A673 (cell line): ENCODE measurements at regions not wholly inside any gene's neighbourhood (a gene's known extent, or its start where the extent isn't known, plus 50 kb on each side); places are given as distances from the start of the nearest gene placed in this dataset.

Experiments used
- BruUV-seq: library from RNA; stranded (reverse); fragments of 400-500 nt; replicated peaks from 2 replicates; lab custom pipeline; 2021; lab: Mats Ljungman, UMichigan
- CTCF ChIA-PET: fragments of 300-600 bp; sonication (Branson Sonifier 250); formaldehyde crosslinking; loops from one replicate; lab custom pipeline; 2022; ENCODE audit warnings: antibody characterized with exemption; lab: Charles Lee
- POLR2A ChIA-PET: fragments of 300-600 bp; sonication (Branson Sonifier 250); formaldehyde crosslinking; loops from one replicate; lab custom pipeline; 2022; ENCODE audit warnings: antibody characterized with exemption; ENCODE audit not compliant: low non-redundant PET; lab: Charles Lee
- DNase-seq: peaks from one replicate; pipeline ENCODE4 v3.0.0-alpha.2; 2015; ENCODE audit warnings: low spot score
- H3K27ac ChIP-seq: fragments of 200-600 bp; sonication (generic); 2 replicates; pipeline ENCODE4 v1.5.1; 2016; ENCODE audit warnings: mixed run types, low read depth, mild to moderate bottlenecking, mixed read lengths, antibody characterized with exemption, low read length; ENCODE audit not compliant: poor library complexity, severe bottlenecking
- H3K27me3 ChIP-seq: fragments of 200-600 bp; sonication (generic); replicated peaks from 2 replicates; pipeline ENCODE4 v1.6.1; 2017; ENCODE audit warnings: mixed run types, low read depth, mild to moderate bottlenecking, mixed read lengths, antibody characterized with exemption, low read length; ENCODE audit not compliant: insufficient read depth, poor library complexity
- H3K36me3 ChIP-seq: fragments of 200-600 bp; sonication (generic); 2 replicates; pipeline ENCODE4 v1.6.1; 2016; ENCODE audit warnings: mixed run types, mild to moderate bottlenecking, mixed read lengths, antibody characterized with exemption, low read length; ENCODE audit not compliant: insufficient read depth, poor library complexity, severe bottlenecking
- H3K4me1 ChIP-seq: fragments of 200-600 bp; sonication (generic); 2 replicates; pipeline ENCODE4 v1.6.1; 2017; ENCODE audit warnings: mixed run types, mild to moderate bottlenecking, mixed read lengths, antibody characterized with exemption, low read length; ENCODE audit not compliant: insufficient read depth, poor library complexity, severe bottlenecking
- H3K4me3 ChIP-seq: fragments of 200-600 bp; sonication (generic); 2 replicates; pipeline ENCODE4 v1.5.1; 2016; ENCODE audit warnings: low read depth, mixed run types, mild to moderate bottlenecking, mixed read lengths, low read length; ENCODE audit not compliant: poor library complexity, severe bottlenecking
- H3K9me3 ChIP-seq: fragments of 200-600 bp; sonication (generic); 2 replicates; pipeline ENCODE4 v1.6.1; 2016; ENCODE audit warnings: mixed run types, low read depth, mild to moderate bottlenecking, mixed read lengths, antibody characterized with exemption, low read length; ENCODE audit not compliant: poor library complexity, severe bottlenecking
- CTCF ChIP-seq: fragments of 300-800, 200-600 bp; sonication (generic); conservative IDR thresholded peaks from 2 replicates; pipeline ENCODE4 v1.5.1; 2017; ENCODE audit warnings: low read depth, mild to moderate bottlenecking, antibody characterized with exemption, low read length, moderate library complexity, mixed read lengths
- EZH2 ChIP-seq: fragments of 200-600 bp; sonication (generic); IDR thresholded peaks from 2 replicates; pipeline ENCODE4 v1.6.1; 2017; ENCODE audit warnings: borderline replicate concordance, low read depth, mild to moderate bottlenecking, mixed read lengths, antibody characterized with exemption, low read length; ENCODE audit not compliant: poor library complexity, severe bottlenecking
- intact Hi-C: fragments of 100-400 bp; cut with micrococcal nuclease; formaldehyde crosslinking; loops from one replicate; pipeline ENCODE4 v1.10.0; 2022; ENCODE audit not compliant: unreplicated experiment

GRCh38 chr9:97803167-97804058, 49.6 kb upstream of the FOXE1 start:
- no peaks in the 10 kb centered on the region for H3K36me3 ChIP-seq
- H3K27ac ChIP-seq: no peak overlapping the region
- peaks cover 21% of the 10 kb centered on the region for H3K27me3 ChIP-seq
- DNase-seq: peak; percentile 76
- TF ChIP-seq EZH2: no peak
- no peak for TF ChIP-seq CTCF
- H3K9me3 ChIP-seq: no peaks in the 10 kb centered on the region
- H3K4me1 ChIP-seq: no peaks in the 10 kb centered on the region
- POLR2A ChIA-PET: interaction anchor here (0.6 kb wide), 1 partner anchor 37 kb away, joined by 4 read pairs; no protein-coding TSS in a partner anchor
- CTCF ChIA-PET: no interaction called here
- intact Hi-C loops: no loop called here
- H3K4me3 ChIP-seq: peak overlapping the region; percentile 54
- BruUV-seq: no TSS peak
